ENCODE measurements at regions not wholly inside any gene's neighbourhood (a gene's known extent, or its start where the extent isn't known, plus 50 kb on each side); places are given as distances from the start of the nearest gene placed in this dataset.

GRCh38 chr12:91954326-91954725 lies 191.3 kb downstream of the BTG1 start:
- no peak for TF ChIP-seq EZH2phosphoT487 (conservative IDR thresholded peaks at IDR 0.05; ENCODE audit: low read length)
- TF ChIP-seq CTCF (IDR thresholded peaks at IDR 0.05; ENCODE audit: insufficient read depth, low read length, poor library complexity, severe bottlenecking): no peak

Measured in SU-DHL-6 (cell line).